ENCODE measurements at regions not wholly inside any gene's neighbourhood (a gene's known extent, or its start where the extent isn't known, plus 50 kb on each side); places are given as distances from the start of the nearest gene placed in this dataset.

DNA sequence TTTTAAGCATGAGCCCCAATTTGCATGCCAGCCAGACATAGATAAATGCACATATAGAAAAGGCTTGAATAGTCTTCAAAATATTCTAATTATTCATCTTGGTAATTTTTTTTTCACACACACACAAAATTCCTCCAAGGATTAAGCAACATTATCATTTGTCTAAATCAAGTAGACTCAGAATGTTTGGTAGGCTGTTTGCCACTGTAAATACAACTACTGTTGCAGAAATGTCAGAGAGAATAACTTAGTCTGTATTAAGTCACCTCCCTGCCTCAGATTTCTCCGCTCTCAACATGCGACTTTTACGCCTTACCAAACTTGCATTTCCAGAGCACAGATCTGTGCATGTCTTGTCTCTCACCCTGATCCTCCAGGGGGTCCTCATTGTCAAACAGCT, 265.6 kb upstream of the C9orf72 start:
- H3K79me1 ChIP-seq (ENCODE audit: low read depth, low read length) = no peaks in the 10 kb centered on the region
- no peak for TF ChIP-seq NRF1 (IDR thresholded peaks at IDR 0.05; ENCODE audit: low read depth, low read length)
- TF ChIP-seq BACH1 (IDR thresholded peaks at IDR 0.05; ENCODE audit: low read length) = no peak

More for the DNA sequence above, 265.6 kb upstream of the C9orf72 start:
- no peak overlapping the region for H2AK5ac ChIP-seq (ENCODE audit: low read depth, low read length)
- no peak overlapping the region for H3K27ac ChIP-seq (ENCODE audit: low read depth, low read length)
- no peaks in the 10 kb centered on the region for H4K20me1 ChIP-seq (replicated peaks in 1 of 2; ENCODE audit: control insufficient read depth in 1 of 2, insufficient read depth in 2 of 2, low read length in 2 of 2)
- H3K23me2 ChIP-seq (ENCODE audit: low read depth, low read length) = no peaks in the 10 kb centered on the region
- H2BK120ac ChIP-seq (replicated peaks; ENCODE audit: low read depth, low read length) = no peak overlapping the region
- no peak overlapping the region for H2BK5ac ChIP-seq (ENCODE audit: low read depth, low read length)
- no peak overlapping the region for H4K91ac ChIP-seq (replicated peaks; ENCODE audit: insufficient read length, low read length)
- H3K4me1 ChIP-seq (replicated peaks in 1 of 4; ENCODE audit: control insufficient read depth in 3 of 4, insufficient read depth in 4 of 4, low read length in 3 of 4) = no peaks in the 10 kb centered on the region
- no peaks in the 10 kb centered on the region for H3K9me3 ChIP-seq (ENCODE audit: insufficient read depth in 2 of 2, low read depth in 1 of 2, low read length in 1 of 2)
- no peak overlapping the region for H2BK12ac ChIP-seq (ENCODE audit: low read depth, low read length)
- H3K4ac ChIP-seq (replicated peaks; ENCODE audit: insufficient read length, low read depth, low read length) = no peak overlapping the region
- no peak overlapping the region for H2BK15ac ChIP-seq (ENCODE audit: low read length)
- ChIA-PET POLR2A (ENCODE audit: partially characterized antibody) (no interaction called here), CTCF (ENCODE audit: partially characterized antibody) (interaction anchor here (1.3 kb wide), 1 partner anchor 112 kb away, joined by 3 read pairs; no protein-coding TSS in a partner anchor)
- FAIRE-seq (no peak), DNase-seq (ENCODE audit: low read depth in 1 of 2, low spot score in 2 of 2) (no peak)
- no peak overlapping the region for H2BK20ac ChIP-seq (ENCODE audit: low read length)
- H3K36me3 ChIP-seq (ENCODE audit: control insufficient read depth in 2 of 4, insufficient read depth in 4 of 4, low read length in 3 of 4) = no peaks in the 10 kb centered on the region
- H3K4me3 ChIP-seq (ENCODE audit: extremely low read depth in 1 of 4, insufficient read depth in 2 of 4, low read depth in 3 of 4, low read length in 4 of 4) = no peak overlapping the region
- H3K9ac ChIP-seq (replicated peaks in 1 of 4; ENCODE audit: extremely low read depth in 1 of 4, low read depth in 3 of 4, low read length in 3 of 4) = no peak overlapping the region
- H4K5ac ChIP-seq (ENCODE audit: insufficient read length, low read depth, low read length) = no peak overlapping the region
- H3K27me3 ChIP-seq (replicated peaks in 1 of 4; ENCODE audit: control insufficient read depth in 3 of 4, extremely low read depth in 1 of 4, insufficient read depth in 3 of 4, low read length in 3 of 4) = peaks cover 0 to 1% (median 0%) of the 10 kb centered on the region in 4 experiments; a peak in 1 of 7 replicates
- H3K56ac ChIP-seq (replicated peaks; ENCODE audit: insufficient read length, low read depth, low read length) = no peak overlapping the region
- H3K23ac ChIP-seq (ENCODE audit: insufficient read length) = no peak overlapping the region
- 92% methylated on average over 3 of the region's 3 CpGs; no CpG with 5 or more reads in 1 of the 2 experiments for WGBS, 2 experiments (ENCODE audit: extremely low coverage in 1 of 2, insufficient coverage in 1 of 2, insufficient read length in 1 of 2, insufficient replicate concordance in 2 of 2, low coverage in 1 of 2, low lambda C conversion rate in 2 of 2, missing lambda C conversion rate in 1 of 2)
- H2AFZ ChIP-seq (ENCODE audit: low read length) = no peak overlapping the region
- no peak overlapping the region for H3K4me2 ChIP-seq (ENCODE audit: insufficient read depth in 1 of 2, low read depth in 2 of 2, low read length in 2 of 2)
- H3K14ac ChIP-seq (ENCODE audit: insufficient read length) = no peak overlapping the region
- no peaks in the 10 kb centered on the region for H3K79me2 ChIP-seq (ENCODE audit: control insufficient read depth in 1 of 2, insufficient read depth in 2 of 2, low read length in 2 of 2)
- H3K18ac ChIP-seq (ENCODE audit: extremely low read depth, low read length) = no peak overlapping the region
- H4K8ac ChIP-seq (ENCODE audit: extremely low read depth, insufficient read depth, low read length) = no peak overlapping the region
